GM12874 (cell line): ENCODE measurements at regions not wholly inside any gene's neighbourhood (a gene's known extent, or its start where the extent isn't known, plus 50 kb on each side); places are given as distances from the start of the nearest gene placed in this dataset.

Experiments
- TF ChIP-seq, protein P1 (sequence below): IDR thresholded peaks from 2 replicates; pipeline ENCODE4 v1.5.1; 2011; ENCODE audit warnings: low read depth, mild to moderate bottlenecking, control low read depth, low read length, moderate library complexity; ENCODE audit not compliant: insufficient read depth

GRCh38 chr17:71689782-71690181 lies 431.0 kb upstream of the SOX9 start:
- TF ChIP-seq, protein P1, sequence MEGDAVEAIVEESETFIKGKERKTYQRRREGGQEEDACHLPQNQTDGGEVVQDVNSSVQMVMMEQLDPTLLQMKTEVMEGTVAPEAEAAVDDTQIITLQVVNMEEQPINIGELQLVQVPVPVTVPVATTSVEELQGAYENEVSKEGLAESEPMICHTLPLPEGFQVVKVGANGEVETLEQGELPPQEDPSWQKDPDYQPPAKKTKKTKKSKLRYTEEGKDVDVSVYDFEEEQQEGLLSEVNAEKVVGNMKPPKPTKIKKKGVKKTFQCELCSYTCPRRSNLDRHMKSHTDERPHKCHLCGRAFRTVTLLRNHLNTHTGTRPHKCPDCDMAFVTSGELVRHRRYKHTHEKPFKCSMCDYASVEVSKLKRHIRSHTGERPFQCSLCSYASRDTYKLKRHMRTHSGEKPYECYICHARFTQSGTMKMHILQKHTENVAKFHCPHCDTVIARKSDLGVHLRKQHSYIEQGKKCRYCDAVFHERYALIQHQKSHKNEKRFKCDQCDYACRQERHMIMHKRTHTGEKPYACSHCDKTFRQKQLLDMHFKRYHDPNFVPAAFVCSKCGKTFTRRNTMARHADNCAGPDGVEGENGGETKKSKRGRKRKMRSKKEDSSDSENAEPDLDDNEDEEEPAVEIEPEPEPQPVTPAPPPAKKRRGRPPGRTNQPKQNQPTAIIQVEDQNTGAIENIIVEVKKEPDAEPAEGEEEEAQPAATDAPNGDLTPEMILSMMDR: no peak

DNA sequence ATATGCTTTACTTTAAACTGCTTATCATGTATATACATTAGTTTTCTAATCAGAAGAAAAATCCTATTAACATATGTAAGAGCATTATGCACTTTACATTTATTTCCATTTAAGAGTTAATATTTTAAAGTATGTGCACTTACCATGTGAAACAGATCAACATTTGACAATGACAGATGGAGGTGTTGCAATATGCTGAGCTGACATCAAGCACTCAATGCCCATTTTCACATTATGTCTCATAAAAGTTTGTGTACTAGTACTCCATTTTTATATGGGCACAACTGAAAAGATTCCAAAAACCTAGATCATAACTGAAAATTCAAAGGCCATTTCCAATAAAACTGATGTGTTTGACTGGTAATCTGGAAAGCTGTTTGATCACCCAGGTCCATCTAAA lies 420.9 kb upstream of the SOX9 start:
- TF ChIP-seq, protein P1: no peak

GRCh38 chr17:71703701-71704100 lies 417.1 kb upstream of the SOX9 start:
- TF ChIP-seq, protein P1: no peak

- TF ChIP-seq, protein P1: no peak
These were observed 411.4 kb upstream of the SOX9 start for GRCh38 chr17:71709271-71709890.

GRCh38 chr17:71709946-71710345 lies 410.9 kb upstream of the SOX9 start:
- TF ChIP-seq, protein P1: no peak

GRCh38 chr17:71710816-71711215 lies 410.0 kb upstream of the SOX9 start:
- TF ChIP-seq, protein P1: no peak

DNA sequence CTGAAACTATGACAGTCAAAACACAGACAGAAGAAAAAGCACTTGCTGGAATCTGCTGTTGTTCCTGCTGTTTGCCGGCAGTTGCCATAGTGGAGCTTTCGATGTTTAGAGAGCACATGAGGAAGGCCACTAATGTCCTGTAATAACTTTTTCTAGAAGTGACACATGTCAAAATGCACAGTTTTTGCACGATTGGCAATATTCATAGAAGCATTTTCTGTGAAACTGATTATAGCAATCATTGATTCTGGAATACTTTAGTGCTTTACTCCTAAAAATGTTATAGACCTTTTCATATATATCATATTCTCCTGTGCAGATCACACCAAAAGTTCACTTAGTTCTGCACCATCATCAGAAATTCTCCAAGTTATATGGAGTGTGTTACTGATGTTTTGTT lies 407.0 kb upstream of the SOX9 start:
- TF ChIP-seq, protein P1: no peak
